ENCODE measurements at regions not wholly inside any gene's neighbourhood (a gene's known extent, or its start where the extent isn't known, plus 50 kb on each side); places are given as distances from the start of the nearest gene placed in this dataset.

GRCh38 chr20:22673467-22673866, 89.1 kb upstream of the FOXA2 start:
- ChIA-PET CTCF (no interaction called here), POLR2A (no interaction called here)
- no peak for DNase-seq (ENCODE audit: extremely low spot score)
- TF ChIP-seq NFRKB (IDR thresholded peaks at IDR 0.05): no peak
- no peak for TF ChIP-seq TARDBP (IDR thresholded peaks at IDR 0.05)
- no peak for TF ChIP-seq LEF1 (IDR thresholded peaks at IDR 0.05; ENCODE audit: borderline replicate concordance)
- no peak for TF ChIP-seq FOXK2 (IDR thresholded peaks at IDR 0.05)
- TF ChIP-seq SP1 (IDR thresholded peaks at IDR 0.05): no peak
- no peak for TF ChIP-seq CTBP1 (IDR thresholded peaks at IDR 0.05; ENCODE audit: borderline replicate concordance)
- TF ChIP-seq ZNF384 (IDR thresholded peaks at IDR 0.05): no peak
- no peak for TF ChIP-seq FOXA1 (IDR thresholded peaks at IDR 0.05)
- TF ChIP-seq SUZ12 (IDR thresholded peaks at IDR 0.05): no peak

DNA sequence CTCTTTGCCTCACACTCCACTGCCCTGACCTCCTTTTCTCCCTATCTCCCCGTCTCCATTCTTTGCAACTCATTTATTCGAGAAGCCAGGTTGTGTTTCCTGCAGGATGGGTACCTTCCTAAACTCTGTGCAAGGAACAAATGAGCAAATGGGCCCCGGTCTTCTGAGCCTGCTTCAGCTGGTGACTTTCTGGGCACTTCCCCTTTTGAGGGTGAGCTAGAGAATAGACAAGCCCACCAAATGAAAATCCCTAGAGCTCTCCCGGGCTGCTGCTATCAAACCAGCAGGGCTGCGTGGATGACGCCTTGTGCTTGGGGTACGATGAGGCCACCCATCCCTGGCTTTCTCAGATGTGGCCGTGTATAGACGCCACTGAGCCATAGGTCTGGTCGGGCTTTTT, 91.0 kb upstream of the FOXA2 start:
- ChIA-PET POLR2A (no interaction called here), CTCF (no interaction called here)
- no peak for DNase-seq (ENCODE audit: extremely low spot score)
- no peak for TF ChIP-seq ARNT (IDR thresholded peaks at IDR 0.05)
- no peak for TF ChIP-seq FOXA1 (IDR thresholded peaks at IDR 0.05)
- no peak for TF ChIP-seq LEF1 (IDR thresholded peaks at IDR 0.05; ENCODE audit: borderline replicate concordance)
- TF ChIP-seq TARDBP (IDR thresholded peaks at IDR 0.05): no peak
- no peak for TF ChIP-seq SP1 (IDR thresholded peaks at IDR 0.05)
- TF ChIP-seq NFRKB (IDR thresholded peaks at IDR 0.05): no peak
- no peak for TF ChIP-seq BHLHE40 (IDR thresholded peaks at IDR 0.05; ENCODE audit: borderline replicate concordance)
- TF ChIP-seq FOXM1 (IDR thresholded peaks at IDR 0.05; ENCODE audit: borderline replicate concordance): no peak
- TF ChIP-seq FOXK2 (IDR thresholded peaks at IDR 0.05): no peak
- TF ChIP-seq SUZ12 (IDR thresholded peaks at IDR 0.05): no peak
- no peak for TF ChIP-seq ZNF384 (IDR thresholded peaks at IDR 0.05)
- no peak for TF ChIP-seq ELF4 (IDR thresholded peaks at IDR 0.05)
- no peak for TF ChIP-seq CTBP1 (IDR thresholded peaks at IDR 0.05; ENCODE audit: borderline replicate concordance)
- TF ChIP-seq, protein P1, sequence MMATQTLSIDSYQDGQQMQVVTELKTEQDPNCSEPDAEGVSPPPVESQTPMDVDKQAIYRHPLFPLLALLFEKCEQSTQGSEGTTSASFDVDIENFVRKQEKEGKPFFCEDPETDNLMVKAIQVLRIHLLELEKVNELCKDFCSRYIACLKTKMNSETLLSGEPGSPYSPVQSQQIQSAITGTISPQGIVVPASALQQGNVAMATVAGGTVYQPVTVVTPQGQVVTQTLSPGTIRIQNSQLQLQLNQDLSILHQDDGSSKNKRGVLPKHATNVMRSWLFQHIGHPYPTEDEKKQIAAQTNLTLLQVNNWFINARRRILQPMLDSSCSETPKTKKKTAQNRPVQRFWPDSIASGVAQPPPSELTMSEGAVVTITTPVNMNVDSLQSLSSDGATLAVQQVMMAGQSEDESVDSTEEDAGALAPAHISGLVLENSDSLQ (IDR thresholded peaks at IDR 0.05): no peak

DNA sequence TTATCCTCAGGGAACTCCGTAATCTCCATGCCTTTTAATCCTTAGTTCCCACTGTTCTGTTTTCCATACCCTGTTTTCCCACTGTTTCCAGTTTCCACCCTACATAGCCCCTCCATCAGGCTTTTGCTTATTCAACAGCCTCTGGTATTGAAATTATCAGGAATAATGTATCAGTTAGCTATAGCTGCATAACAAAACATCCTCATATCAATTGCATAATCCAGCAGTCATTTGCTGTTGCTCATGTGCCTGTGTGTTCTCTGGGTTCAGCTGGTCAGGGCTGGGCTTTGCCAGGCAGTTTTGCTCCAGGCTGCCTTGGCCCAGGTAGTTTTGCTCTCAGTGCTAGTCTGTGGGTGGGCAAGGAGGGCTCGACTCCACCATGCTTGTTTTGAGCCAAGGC, 94.3 kb upstream of the FOXA2 start:
- no peak for DNase-seq (ENCODE audit: extremely low spot score)
- ChIA-PET CTCF (no interaction called here), POLR2A (no interaction called here)
- no peak for TF ChIP-seq BHLHE40 (IDR thresholded peaks at IDR 0.05; ENCODE audit: borderline replicate concordance)
- no peak for TF ChIP-seq SP1 (IDR thresholded peaks at IDR 0.05)

DNA sequence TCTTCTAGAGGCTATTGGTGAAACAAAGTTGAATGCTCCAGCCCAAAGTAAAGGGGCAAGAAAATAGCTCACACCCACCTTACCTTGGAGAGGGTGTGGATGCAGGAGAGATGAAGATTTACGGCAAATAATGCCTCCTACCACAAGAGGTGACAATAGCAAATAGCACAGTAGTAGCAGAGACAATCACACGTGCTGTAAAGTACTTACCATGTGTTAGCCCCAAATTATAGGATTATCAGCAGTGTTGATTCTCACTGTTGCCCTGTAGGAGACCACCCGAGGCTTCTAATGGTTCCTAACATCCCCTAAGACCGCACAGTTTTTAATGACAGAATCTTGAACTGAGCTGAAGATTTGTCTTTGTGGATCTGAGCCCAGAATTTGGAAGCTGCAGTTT, 94.8 kb upstream of the FOXA2 start:
- TF ChIP-seq CTBP1 (IDR thresholded peaks at IDR 0.05; ENCODE audit: borderline replicate concordance) (no peak), L3MBTL2 (conservative IDR thresholded peaks at IDR 0.05) (no peak)
- ChIA-PET CTCF (no interaction called here), POLR2A (no interaction called here)
- DNase-seq (ENCODE audit: extremely low spot score): no peak

DNA sequence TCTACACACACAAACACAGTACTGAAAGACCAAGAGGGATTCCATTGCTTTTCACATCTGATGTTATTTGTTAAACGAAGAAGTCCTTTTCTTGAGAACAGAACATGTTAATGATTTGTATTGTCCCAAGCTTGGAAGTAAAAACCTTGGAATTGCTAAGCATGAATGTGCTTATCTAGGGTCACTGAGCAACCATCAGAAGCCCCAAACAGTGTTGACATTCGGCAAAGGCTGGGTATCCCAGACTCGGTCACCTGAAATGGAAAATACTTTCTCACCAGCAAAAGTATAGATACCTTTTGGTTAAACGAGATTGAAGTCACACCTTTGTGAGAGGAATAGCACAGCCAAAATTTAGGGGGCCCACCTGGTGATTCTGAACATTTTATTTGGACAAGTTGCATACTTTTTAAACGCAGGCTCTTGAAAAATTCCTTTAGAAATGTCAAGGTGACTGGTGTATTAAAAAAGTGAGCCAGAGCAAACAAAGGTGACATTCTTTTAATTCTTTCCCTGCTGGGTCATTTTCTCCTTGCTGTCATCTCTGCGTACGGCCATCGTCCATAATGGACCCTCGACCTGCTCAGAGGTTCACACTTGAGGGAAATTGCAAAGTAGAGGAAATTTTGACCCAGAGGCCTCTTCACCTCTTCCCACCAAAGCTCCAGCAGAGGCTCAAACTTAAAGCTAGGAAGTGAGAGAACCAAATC, 95.8 kb upstream of the FOXA2 start:
- ChIA-PET POLR2A (no interaction called here), CTCF (interaction anchor here (0.5 to 2.1 kb wide), 3 partner anchors 12 to 737 kb away, joined by 3 to 8 read pairs (median 5); no protein-coding TSS in a partner anchor)
- TF ChIP-seq ELF4 (IDR thresholded peaks at IDR 0.05) (no peak), FOXM1 (IDR thresholded peaks at IDR 0.05; ENCODE audit: borderline replicate concordance) (no peak), FOXA1 (IDR thresholded peaks at IDR 0.05) (no peak), SUZ12 (IDR thresholded peaks at IDR 0.05) (no peak), L3MBTL2 (conservative IDR thresholded peaks at IDR 0.05) (no peak)
- DNase-seq (ENCODE audit: extremely low spot score): no peak

DNA sequence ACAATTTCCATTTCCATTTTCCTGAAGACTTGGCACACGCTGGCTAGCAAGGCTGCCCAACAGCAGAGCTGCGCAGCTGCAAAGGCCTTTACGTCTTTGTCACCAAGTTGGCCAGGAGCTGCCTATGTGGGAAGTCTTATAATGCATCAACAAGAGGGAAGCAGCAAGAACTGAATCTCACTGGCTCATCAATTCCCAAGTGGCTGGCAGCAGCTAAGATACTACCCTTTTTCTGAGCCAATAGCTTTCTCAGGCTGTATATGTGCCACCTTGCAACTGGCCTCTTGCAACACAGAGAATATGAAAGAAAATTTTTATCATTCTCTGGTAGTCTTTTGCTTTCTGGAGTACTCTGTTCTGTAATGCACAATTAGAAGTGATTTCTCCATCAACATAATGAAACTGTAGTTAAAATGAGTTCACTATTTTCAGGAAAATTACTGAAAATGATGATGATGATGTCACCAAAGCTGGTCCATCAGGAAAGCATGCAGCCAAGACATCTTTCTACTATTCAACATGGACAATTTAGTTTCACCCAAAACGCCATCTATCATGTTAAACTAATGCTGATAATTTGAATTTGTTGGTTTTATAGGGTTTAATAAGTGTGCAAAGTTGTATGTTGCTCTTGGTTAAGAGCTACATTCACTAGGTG, 97.3 kb upstream of the FOXA2 start:
- CTCF ChIA-PET: interaction anchor here (0.7 to 2.1 kb wide), 3 partner anchors 10 to 95 kb away, joined by 3 to 8 read pairs (median 5); no protein-coding TSS in a partner anchor
- no peak for DNase-seq (ENCODE audit: extremely low spot score)
- POLR2A ChIA-PET: no interaction called here
- no peak for TF ChIP-seq NFRKB (IDR thresholded peaks at IDR 0.05)
- TF ChIP-seq ARNT (IDR thresholded peaks at IDR 0.05): no peak
- TF ChIP-seq, protein P1 (IDR thresholded peaks at IDR 0.05): no peak
- no peak for TF ChIP-seq LEF1 (IDR thresholded peaks at IDR 0.05; ENCODE audit: borderline replicate concordance)
- TF ChIP-seq ELF4 (IDR thresholded peaks at IDR 0.05): no peak
- TF ChIP-seq FOXM1 (IDR thresholded peaks at IDR 0.05; ENCODE audit: borderline replicate concordance): no peak
- no peak for TF ChIP-seq FOXA1 (IDR thresholded peaks at IDR 0.05)
- no peak for TF ChIP-seq SP1 (IDR thresholded peaks at IDR 0.05)

DNA sequence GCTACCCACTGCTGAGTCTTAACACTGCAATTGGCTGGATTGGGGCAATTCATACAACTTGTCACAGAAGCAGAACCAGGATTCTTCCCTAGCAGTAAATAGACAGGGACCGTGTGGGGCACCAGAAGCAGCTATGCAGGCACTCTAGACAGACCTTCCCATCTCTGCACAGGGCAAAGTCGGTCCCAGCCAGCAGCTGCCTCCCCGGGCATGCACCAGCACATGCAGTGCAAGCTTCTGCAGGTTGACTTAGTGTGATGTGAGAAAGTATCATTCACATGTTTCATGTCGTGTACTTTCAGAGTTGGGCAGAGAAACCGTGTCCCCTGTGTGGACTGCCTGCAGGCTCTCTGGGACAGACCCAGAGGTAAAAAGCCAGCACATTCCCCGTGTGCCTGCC, 98.0 kb upstream of the FOXA2 start:
- ChIA-PET POLR2A (no interaction called here), CTCF (interaction anchor here (0.7 to 2.1 kb wide), 3 partner anchors 10 to 96 kb away, joined by 3 to 8 read pairs (median 5); no protein-coding TSS in a partner anchor)
- TF ChIP-seq SUZ12 (IDR thresholded peaks at IDR 0.05) (no peak), HDGF (IDR thresholded peaks at IDR 0.05; ENCODE audit: borderline replicate concordance) (no peak), ZNF384 (IDR thresholded peaks at IDR 0.05) (no peak), CTBP1 (IDR thresholded peaks at IDR 0.05; ENCODE audit: borderline replicate concordance) (no peak)
- no peak for DNase-seq (ENCODE audit: extremely low spot score)

Data from HEK293T (cell line).